ENCODE measurements at regions not wholly inside any gene's neighbourhood (a gene's known extent, or its start where the extent isn't known, plus 50 kb on each side); places are given as distances from the start of the nearest gene placed in this dataset.

GRCh38 chr7:25966469-25966868 is 185.5 kb upstream of the NFE2L3 start:
- DNase-seq: no peak

DNA sequence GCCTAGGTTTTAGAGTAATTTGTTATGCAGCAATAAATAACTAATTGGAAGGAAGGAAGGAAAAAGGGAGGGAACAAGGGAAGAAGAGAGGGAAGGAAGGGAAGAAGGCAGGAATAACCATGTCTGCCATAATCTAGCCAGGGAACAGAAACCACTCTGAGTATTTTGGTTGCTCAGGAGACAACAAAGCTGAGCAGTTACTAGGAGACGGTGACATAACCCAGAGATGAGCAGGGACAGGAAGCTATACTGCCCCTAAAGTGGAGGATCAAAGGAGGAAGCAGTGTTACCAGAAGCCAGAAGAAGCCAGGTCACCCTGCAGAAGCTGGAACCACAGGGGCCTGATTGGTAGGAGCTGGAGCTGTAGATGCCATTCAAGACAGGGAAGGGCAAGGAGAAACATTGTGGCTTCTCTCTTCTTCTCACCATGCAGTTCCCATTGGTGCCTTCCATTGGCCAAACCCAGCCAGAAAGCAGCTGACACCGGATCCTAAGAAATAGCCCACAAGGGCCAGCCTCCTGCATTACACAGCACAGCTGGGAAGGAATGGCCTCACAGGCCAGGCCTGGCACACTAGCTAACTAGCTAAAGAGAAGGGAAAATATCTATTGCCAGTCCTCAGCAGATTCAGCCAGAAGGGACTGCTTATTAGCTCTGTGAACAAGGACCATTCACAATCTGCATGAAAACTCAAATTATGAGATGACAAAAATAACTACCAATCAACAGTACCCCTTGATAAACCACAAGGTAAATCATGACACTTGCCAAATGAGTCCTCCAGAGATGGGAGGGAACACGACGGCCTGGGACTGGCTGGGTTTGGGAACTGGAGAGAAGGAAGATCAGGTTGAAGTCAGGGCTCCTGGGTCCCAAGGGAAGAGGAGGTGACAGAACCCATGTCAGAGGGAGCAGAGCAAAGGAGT is 184.5 kb upstream of the NFE2L3 start:
- no peak for DNase-seq

GRCh38 chr7:25968205-25968993 is 183.6 kb upstream of the NFE2L3 start:
- DNase-seq: peak; percentile 85

GRCh38 chr7:25970356-25970755 is 181.6 kb upstream of the NFE2L3 start:
- no peak for DNase-seq

DNA sequence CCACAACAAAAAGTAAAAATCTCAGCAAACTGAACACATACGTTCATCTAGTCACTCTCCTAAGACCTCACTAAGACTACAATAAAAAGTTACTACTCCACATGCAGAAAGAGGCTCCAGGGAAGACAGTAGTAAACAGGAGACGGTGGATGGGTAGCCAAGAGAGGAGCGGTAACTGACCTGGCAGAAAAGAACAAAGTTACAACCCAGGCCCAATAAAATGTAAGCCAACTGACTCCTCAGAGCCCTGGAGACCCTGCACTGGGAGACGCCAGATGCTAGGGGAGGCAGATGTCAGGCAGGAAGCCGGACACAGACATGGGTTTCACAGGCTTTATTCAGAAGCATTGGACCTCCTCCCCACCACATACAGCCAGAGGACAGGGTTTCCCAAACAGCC is 181.1 kb upstream of the NFE2L3 start:
- DNase-seq: no peak

DNA sequence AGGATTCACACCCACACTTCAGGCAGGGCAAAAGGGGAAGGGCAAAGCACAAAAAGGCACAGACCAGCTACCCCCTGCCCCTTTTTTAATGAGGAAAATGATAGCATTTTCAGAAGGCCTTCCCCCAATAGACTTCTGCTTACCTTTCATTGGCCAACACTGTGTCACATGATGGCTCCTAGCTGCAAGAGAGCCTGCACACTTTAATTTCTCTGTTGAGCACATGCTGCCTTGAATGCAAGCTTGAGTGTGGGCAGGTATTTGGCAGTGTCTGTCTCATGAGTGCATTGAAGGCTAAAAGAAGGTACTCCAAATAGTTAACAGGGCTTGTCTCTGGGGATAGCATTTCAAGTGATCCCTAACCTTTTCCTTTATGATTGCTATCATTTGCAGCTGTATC is 175.4 kb upstream of the NFE2L3 start:
- no peak for DNase-seq

DNA sequence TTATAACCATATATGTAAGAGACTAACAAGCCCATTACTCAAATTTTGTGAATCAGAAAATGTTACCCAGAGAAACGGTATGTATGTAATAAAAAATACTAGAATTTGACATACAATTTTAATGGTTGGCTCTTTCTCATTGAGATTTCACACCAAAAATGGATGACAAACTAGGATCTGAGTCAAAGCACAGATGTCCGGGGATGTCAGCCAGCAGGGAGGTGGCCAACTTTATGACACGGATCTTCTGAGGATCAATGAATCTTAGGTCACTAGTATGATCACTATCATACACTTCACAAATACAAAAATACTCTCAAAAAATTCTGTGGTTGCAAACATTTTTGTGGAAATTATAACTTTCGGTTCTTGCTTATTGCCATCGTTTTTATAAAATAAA is 173.5 kb upstream of the NFE2L3 start:
- DNase-seq: no peak

DNA sequence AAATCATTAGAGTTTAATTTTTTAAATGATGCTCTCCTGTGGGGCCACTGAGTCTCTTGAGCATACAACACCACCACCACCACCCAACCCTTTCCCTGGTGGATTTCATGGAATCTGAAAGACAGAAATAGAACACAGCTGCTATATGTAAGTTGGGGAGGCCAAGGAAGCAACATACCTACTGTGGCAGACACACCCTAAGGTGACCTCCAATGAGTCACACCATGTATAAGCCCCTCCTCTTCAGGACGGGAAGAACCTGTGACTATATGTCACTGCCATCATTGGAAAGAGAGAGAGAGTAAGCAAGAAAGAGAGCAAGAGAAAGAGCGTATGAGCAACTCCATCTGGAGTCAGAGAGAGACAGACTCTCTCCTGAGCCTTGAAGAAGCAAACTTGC is 172.4 kb upstream of the NFE2L3 start:
- no peak for DNase-seq

DNA sequence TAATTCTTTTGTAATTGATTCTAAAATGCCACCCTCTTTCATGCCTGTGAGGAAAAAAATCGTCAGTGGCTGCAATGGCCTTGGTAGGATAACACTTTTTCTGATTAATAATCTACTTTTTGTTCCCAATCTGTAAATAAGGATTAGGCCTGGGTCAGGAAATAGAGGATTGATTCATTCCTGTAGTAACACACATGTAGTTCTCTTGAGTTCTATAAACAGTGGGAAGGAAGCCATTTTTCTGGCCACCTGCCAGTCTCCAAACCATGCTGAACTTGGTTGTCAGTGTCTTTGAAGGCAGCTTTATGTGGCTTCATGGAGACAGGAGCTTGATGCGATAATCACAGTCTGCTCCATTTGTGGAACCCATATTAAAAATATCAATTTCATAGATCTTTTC is 169.3 kb upstream of the NFE2L3 start:
- DNase-seq: no peak

DNA sequence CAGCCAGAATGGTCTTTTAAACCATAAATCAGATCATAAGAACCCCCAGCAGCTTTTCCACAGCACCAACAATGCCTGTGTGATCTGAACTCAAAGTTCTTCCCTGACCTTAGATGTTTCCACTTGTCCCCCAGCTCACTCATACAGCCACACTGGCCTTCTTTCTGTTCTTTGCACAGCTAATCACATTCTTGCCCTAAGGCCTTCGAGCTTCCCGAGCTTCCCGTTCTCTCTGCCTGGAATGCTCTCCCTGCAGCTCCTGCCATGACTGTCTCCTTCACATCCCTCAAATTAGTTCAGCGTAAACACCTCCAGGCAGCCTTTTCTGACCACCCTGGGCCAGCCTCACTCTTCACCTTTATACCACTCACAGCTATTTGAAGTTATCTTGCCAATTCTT is 166.8 kb upstream of the NFE2L3 start:
- DNase-seq: no peak

DNA sequence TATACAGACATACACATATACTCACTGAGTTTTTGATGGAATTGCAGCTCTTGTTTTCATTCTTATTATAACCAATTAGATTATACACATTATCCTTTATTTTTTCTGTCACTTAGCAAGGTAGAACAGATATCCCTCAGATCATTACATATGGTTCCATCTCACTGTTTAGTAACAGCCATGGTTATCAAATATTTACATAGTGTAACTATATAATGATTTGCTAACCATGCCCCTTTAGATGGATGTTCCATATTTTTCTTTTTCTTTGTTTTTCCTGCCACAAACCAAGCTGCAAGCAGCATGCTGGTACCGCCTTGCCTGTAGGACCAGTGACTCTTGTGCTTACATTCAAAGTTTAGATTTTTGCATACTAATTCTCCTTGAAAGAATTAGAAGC is 163.4 kb upstream of the NFE2L3 start:
- DNase-seq: peak; percentile 62

DNA sequence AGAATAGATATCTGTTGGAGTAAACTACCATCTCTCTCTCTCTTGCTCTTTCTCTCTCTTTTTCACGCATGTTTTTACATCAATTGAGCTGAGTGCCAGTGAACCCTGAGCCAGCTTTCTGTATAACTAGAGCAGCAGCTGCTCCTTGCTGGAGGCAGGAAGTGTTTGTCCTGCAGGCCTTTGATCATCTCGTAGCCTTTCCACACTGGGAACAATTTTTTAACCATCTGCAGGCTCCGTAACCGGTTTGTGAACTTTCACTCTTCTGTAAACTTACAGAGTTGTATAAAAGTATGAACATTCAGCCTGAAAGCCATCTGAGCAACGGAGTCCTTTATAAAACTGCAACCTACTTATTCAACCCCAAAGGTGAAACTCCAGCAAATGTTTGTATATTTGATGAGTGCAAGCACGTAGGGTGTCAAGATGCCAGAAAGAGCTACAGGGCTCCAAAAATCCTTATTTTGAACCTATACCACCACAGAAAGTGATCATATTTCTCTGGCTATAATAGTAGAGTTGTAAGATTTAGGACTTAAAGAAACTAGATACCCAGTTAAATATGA is 162.8 kb upstream of the NFE2L3 start:
- peak; percentile 78 for DNase-seq

GRCh38 chr7:25994433-25994994 is 157.5 kb upstream of the NFE2L3 start:
- DNase-seq: no peak

GRCh38 chr7:25995216-25995615 is 156.8 kb upstream of the NFE2L3 start:
- DNase-seq: no peak

GRCh38 chr7:25996006-25996408 is 156.0 kb upstream of the NFE2L3 start:
- no peak for DNase-seq

DNA sequence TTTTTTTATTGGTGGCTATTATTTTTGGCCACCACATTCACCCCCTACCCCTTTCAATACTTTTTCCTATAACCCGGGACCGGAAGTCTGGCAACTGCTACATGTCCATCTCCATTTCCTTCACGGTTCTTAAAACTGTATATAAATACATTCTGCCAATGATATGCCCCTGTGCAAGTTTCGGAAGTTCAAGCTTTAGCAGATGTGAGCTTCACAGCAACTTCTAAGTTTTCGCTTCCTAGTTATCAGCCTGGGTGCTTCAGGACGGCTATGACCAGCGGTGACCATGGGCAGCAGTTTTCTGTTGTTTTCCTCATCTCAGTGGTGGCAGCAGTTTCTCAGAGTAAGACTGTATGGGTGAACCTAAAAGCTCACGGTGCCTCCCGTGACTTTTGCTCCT is 153.5 kb upstream of the NFE2L3 start:
- no peak for DNase-seq

DNA sequence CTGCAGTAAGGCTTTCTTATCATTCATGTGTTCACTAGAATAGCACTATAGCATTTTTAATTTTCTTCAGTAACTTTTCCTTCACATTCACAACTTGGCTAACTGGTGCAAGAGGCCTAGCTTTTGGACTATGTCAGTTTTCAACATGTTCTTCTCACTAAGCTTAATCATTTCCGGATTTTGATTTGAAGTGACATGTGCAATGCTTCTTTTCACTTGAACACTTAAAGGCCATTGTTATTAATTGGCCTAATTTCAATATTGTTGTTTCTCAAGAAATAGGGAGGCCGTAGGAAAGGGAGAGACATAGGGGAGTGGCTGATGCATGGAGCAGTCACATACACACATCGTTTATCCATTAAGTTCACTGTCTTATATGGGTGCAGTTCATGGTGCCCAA is 151.2 kb upstream of the NFE2L3 start:
- no peak for DNase-seq

DNA sequence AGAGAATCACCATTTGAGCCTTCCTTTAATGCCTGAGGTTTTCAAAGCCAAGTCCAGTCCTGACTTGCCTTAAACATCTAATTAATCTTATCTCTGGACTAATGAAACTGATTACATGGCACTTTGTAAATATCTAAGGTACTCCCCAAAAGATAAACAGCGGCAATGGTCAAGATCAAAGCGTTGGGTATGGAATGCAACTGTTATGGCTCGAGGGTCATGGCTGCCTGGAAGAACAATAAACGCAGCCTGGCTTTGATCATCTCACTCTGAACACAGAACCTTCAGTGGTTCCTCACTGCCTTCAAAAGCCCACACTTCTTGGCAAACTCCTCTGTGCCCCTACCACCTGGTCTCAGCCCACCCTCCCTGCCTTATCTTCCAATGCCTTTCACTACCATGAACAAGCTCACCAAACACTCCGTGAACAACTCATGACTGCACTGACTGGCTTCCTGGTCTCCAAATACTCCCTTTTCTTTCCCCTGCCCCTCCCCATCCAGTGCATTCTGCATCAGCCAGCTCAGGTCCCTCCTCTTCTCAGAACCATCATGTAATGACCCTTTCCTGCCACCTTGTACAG is 150.2 kb upstream of the NFE2L3 start:
- no peak for DNase-seq

GRCh38 chr7:26005683-26006410 is 146.2 kb upstream of the NFE2L3 start:
- DNase-seq: no peak

- no peak for DNase-seq
These were observed 145.6 kb upstream of the NFE2L3 start for GRCh38 chr7:26006426-26006825.

DNA sequence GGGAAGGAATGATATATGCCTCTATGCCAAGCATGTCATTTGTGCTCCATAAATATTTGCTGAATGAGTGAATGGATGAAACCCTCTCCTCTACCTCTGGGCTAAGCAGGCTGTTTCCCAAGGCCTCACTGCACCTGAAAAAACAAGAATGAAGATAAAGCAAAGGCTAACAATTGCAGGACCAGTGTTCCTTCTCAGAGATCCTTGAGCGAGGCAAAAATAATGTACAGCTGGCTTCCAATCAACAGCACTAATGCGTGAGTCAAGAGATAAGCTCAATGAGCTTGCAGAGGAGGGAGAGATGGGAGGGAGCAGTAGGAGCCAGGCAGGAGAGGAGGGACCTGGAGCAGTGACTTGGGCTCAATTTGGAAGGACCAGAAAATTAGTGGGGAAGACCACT is 144.5 kb upstream of the NFE2L3 start:
- DNase-seq: no peak

GRCh38 chr7:26008428-26008827 is 143.6 kb upstream of the NFE2L3 start:
- no peak for DNase-seq
